ENCODE measurements at regions not wholly inside any gene's neighbourhood (a gene's known extent, or its start where the extent isn't known, plus 50 kb on each side); places are given as distances from the start of the nearest gene placed in this dataset.

DNA sequence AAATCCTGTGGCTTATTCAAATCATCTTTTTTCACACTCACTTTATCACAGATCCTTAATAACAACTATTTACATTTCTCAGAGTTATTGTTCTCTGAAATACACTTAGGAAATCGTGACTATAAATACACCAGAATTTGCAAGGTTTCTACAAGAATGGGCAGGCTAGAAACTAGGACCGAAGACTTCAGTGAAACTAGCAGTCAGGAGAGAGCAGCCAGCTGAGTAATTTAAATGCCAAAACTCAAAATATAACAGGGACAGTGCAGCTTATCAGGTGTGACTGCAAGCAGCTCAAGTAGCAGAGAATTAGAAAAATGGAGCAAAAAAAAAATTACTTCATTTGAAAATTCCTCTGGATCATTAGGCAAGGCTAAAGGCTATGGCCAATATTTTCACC, 719.3 kb upstream of the ZNF608 start:
- dilution Hi-C loops (cut with MboI; ENCODE audit: extremely low pct_ligation_motif_present, low sequenced_read_pairs): no loop called here
- peaks cover 2% of the 10 kb centered on the region for H3K9me1 ChIP-seq (replicated peaks; ENCODE audit: control insufficient read depth, extremely low read depth, insufficient read depth, low read length)
- H3K27ac ChIP-seq (ENCODE audit: insufficient read depth, low read depth, low read length): no peak overlapping the region
- CTCF ChIA-PET: interaction anchor here (1.0 kb wide), 1 partner anchor 10 kb away, joined by 3 read pairs; no protein-coding TSS in a partner anchor
- H3K4me3 ChIP-seq (replicated peaks in 1 of 3; ENCODE audit: insufficient read depth in 1 of 3, low read depth in 1 of 3, low read length in 3 of 3): no peak overlapping the region
- POLR2A ChIA-PET: no interaction called here
- H3K27me3 ChIP-seq (ENCODE audit: control insufficient read depth in 2 of 2, insufficient read depth in 2 of 2, low read length in 2 of 2): no peaks in the 10 kb centered on the region
- H3K9me3 ChIP-seq (replicated peaks; ENCODE audit: control insufficient read depth, insufficient read depth, low read length): no peaks in the 10 kb centered on the region
- DNase-seq (ENCODE audit: low read depth, low spot score): no peak
- H3K79me2 ChIP-seq (ENCODE audit: control insufficient read depth, insufficient read depth, low read length): no peaks in the 10 kb centered on the region
- H2AFZ ChIP-seq (ENCODE audit: low read depth, low read length): no peak overlapping the region
- TF ChIP-seq POLR2AphosphoS5 (IDR thresholded peaks at IDR 0.05; ENCODE audit: insufficient read depth, low read depth, low read length): no peak
- no peak for TF ChIP-seq EZH2 (IDR thresholded peaks at IDR 0.05; ENCODE audit: borderline replicate concordance, low read depth, low read length, severe bottlenecking)
- BruUV-seq (replicated peaks): no TSS peak
- H3K9ac ChIP-seq (replicated peaks; ENCODE audit: extremely low read depth, insufficient read depth, low read length): no peak overlapping the region
- H3K4me1 ChIP-seq (ENCODE audit: control insufficient read depth, extremely low read depth, insufficient read depth, low read length): no peaks in the 10 kb centered on the region
- intact Hi-C loops (cut with micrococcal nuclease): no loop called here
- no peak for FAIRE-seq
- no peaks in the 10 kb centered on the region for H3K36me3 ChIP-seq (ENCODE audit: control insufficient read depth in 2 of 2, extremely low read depth in 1 of 2, insufficient read depth in 2 of 2, low read length in 2 of 2)
- no peak overlapping the region for H3K4me2 ChIP-seq (ENCODE audit: insufficient read depth, low read length)
- no peaks in the 10 kb centered on the region for H4K20me1 ChIP-seq (replicated peaks; ENCODE audit: control insufficient read depth, extremely low read depth, insufficient read depth, low read length)

DNA sequence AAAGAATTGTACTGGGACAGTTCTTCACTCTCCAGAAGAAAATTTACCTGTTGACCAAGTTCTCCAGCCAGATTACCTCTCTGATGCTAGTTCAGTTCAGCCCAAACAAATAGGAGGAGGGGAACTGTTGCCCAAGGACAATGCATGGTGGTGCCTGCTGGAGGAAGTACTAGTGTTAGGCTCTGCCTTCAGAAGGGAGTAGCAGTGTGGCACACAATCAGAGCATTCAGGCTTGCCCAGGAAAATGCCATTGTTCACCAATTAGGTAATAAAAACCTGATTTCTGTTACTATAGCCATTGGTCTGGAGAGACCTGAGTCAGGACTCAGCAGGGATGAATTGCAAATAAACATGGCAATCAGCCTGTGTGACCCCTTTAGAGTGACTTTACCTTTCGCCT, 720.8 kb upstream of the ZNF608 start:
- Histone ChIP-seq H3K36me3 (ENCODE audit: control insufficient read depth in 2 of 2, extremely low read depth in 1 of 2, insufficient read depth in 2 of 2, low read length in 2 of 2) (no peaks in the 10 kb centered on the region), H2AFZ (ENCODE audit: low read depth, low read length) (no peak overlapping the region), H3K9me3 (replicated peaks; ENCODE audit: control insufficient read depth, insufficient read depth, low read length) (no peaks in the 10 kb centered on the region), H3K4me1 (ENCODE audit: control insufficient read depth, extremely low read depth, insufficient read depth, low read length) (no peaks in the 10 kb centered on the region), H3K4me2 (ENCODE audit: insufficient read depth, low read length) (no peak overlapping the region), H3K27ac (ENCODE audit: insufficient read depth, low read depth, low read length) (no peak overlapping the region), H3K4me3 (replicated peaks in 1 of 3; ENCODE audit: insufficient read depth in 1 of 3, low read depth in 1 of 3, low read length in 3 of 3) (no peak overlapping the region), H4K20me1 (replicated peaks; ENCODE audit: control insufficient read depth, extremely low read depth, insufficient read depth, low read length) (no peaks in the 10 kb centered on the region), H3K79me2 (ENCODE audit: control insufficient read depth, insufficient read depth, low read length) (no peaks in the 10 kb centered on the region), H3K27me3 (ENCODE audit: control insufficient read depth in 2 of 2, insufficient read depth in 2 of 2, low read length in 2 of 2) (no peaks in the 10 kb centered on the region), H3K9me1 (replicated peaks; ENCODE audit: control insufficient read depth, extremely low read depth, insufficient read depth, low read length) (peaks cover 2% of the 10 kb centered on the region), H3K9ac (replicated peaks; ENCODE audit: extremely low read depth, insufficient read depth, low read length) (no peak overlapping the region)
- intact Hi-C loops (cut with micrococcal nuclease): no loop called here
- dilution Hi-C loops (cut with MboI; ENCODE audit: extremely low pct_ligation_motif_present, low sequenced_read_pairs): no loop called here
- DNase-seq (ENCODE audit: low read depth, low spot score): no peak
- FAIRE-seq: no peak
- CTCF ChIA-PET: no interaction called here
- BruUV-seq (replicated peaks): no TSS peak
- TF ChIP-seq EZH2 (IDR thresholded peaks at IDR 0.05; ENCODE audit: borderline replicate concordance, low read depth, low read length, severe bottlenecking) (no peak), JUN (IDR thresholded peaks at IDR 0.05; ENCODE audit: borderline replicate concordance, insufficient read depth, insufficient read length, low read depth) (no peak), FOS (IDR thresholded peaks at IDR 0.05; ENCODE audit: borderline replicate concordance, insufficient read depth, low read length) (no peak), GATA2 (IDR thresholded peaks at IDR 0.05; ENCODE audit: insufficient read depth, insufficient read length, low read depth, low read length) (no peak), MYC (IDR thresholded peaks at IDR 0.05; ENCODE audit: low read depth, low read length) (no peak), POLR2A (IDR thresholded peaks at IDR 0.05; ENCODE audit: low read depth, low read length) (no peak), POLR2AphosphoS5 (IDR thresholded peaks at IDR 0.05; ENCODE audit: insufficient read depth, low read depth, low read length) (no peak)
- TF ChIP-seq, protein P1, sequence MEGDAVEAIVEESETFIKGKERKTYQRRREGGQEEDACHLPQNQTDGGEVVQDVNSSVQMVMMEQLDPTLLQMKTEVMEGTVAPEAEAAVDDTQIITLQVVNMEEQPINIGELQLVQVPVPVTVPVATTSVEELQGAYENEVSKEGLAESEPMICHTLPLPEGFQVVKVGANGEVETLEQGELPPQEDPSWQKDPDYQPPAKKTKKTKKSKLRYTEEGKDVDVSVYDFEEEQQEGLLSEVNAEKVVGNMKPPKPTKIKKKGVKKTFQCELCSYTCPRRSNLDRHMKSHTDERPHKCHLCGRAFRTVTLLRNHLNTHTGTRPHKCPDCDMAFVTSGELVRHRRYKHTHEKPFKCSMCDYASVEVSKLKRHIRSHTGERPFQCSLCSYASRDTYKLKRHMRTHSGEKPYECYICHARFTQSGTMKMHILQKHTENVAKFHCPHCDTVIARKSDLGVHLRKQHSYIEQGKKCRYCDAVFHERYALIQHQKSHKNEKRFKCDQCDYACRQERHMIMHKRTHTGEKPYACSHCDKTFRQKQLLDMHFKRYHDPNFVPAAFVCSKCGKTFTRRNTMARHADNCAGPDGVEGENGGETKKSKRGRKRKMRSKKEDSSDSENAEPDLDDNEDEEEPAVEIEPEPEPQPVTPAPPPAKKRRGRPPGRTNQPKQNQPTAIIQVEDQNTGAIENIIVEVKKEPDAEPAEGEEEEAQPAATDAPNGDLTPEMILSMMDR (IDR thresholded peaks at IDR 0.05; ENCODE audit: extremely low read depth in 1 of 2, insufficient read depth in 1 of 2, low read depth in 1 of 2, low read length in 2 of 2): no peak
- TF ChIP-seq, protein P2, sequence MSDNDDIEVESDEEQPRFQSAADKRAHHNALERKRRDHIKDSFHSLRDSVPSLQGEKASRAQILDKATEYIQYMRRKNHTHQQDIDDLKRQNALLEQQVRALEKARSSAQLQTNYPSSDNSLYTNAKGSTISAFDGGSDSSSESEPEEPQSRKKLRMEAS (IDR thresholded peaks at IDR 0.05; ENCODE audit: insufficient read depth, insufficient read length): no peak
- POLR2A ChIA-PET: no interaction called here

Measured in endothelial cell of umbilical vein (primary cell).